ENCODE measurements at regions not wholly inside any gene's neighbourhood (a gene's known extent, or its start where the extent isn't known, plus 50 kb on each side); places are given as distances from the start of the nearest gene placed in this dataset.
A peak's percentile ranks its signal among the peaks of the same experiment; 100 is the strongest.

GRCh38 chr16:85310868-85311585 lies 198.8 kb upstream of the CIBAR2 start:
- Histone ChIP-seq H3K79me1 (ENCODE audit: insufficient read depth, low read depth, low read length, poor library complexity, severe bottlenecking) (no peaks in the 10 kb centered on the region), H4K20me1 (ENCODE audit: control insufficient read depth, insufficient read depth, insufficient read length) (peaks cover 3% of the 10 kb centered on the region), H2BK5ac (ENCODE audit: insufficient read length, low read length) (no peak overlapping the region), H4K91ac (ENCODE audit: insufficient read length, low read depth, low read length) (no peak overlapping the region), H3K18ac (ENCODE audit: insufficient read length, low read depth, low read length) (no peak overlapping the region), H3K4me1 (ENCODE audit: insufficient read depth, low read length) (peaks cover 15% of the 10 kb centered on the region; the same call in 1 of the 2 replicates), H3T11ph (ENCODE audit: low read length) (no peak overlapping the region), H3K23me2 (ENCODE audit: insufficient read length, low read depth, low read length, poor library complexity, severe bottlenecking) (peaks cover 5% of the 10 kb centered on the region), H2AFZ (ENCODE audit: low read length) (no peak overlapping the region), H3K9ac (ENCODE audit: extremely low read depth, insufficient read length, low read length) (no peak overlapping the region), H3K14ac (ENCODE audit: insufficient read depth, low read length) (no peak overlapping the region), H3K4me2 (ENCODE audit: insufficient read depth, insufficient read length, low read length) (peak overlapping the region; percentile 13), H3K56ac (ENCODE audit: insufficient read length, low read depth, low read length) (no peak overlapping the region), H2BK120ac (ENCODE audit: low read depth, low read length, poor library complexity, severe bottlenecking) (no peak overlapping the region), H2BK12ac (ENCODE audit: insufficient read length, low read depth, low read length) (no peak overlapping the region), H4K8ac (replicated peaks; ENCODE audit: insufficient read length, low read depth, low read length) (no peak overlapping the region), H3K27ac (ENCODE audit: insufficient read length, low read depth, low read length) (no peak overlapping the region), H3K23ac (ENCODE audit: insufficient read length, low read depth, low read length) (no peak overlapping the region), H4K5ac (ENCODE audit: insufficient read length, low read depth, low read length) (no peak overlapping the region), H3K79me2 (ENCODE audit: insufficient read depth, low read length) (no peaks in the 10 kb centered on the region), H3K9me3 (ENCODE audit: control insufficient read depth, low read depth, low read length) (no peaks in the 10 kb centered on the region), H2BK15ac (ENCODE audit: low read depth, low read length) (no peak overlapping the region), H3K27me3 (ENCODE audit: insufficient read depth, low read length) (no peaks in the 10 kb centered on the region), H2AK5ac (ENCODE audit: insufficient read length, low read length) (no peak overlapping the region), H2BK20ac (ENCODE audit: low read depth, low read length, poor library complexity, severe bottlenecking) (no peak overlapping the region), H3K4ac (ENCODE audit: low read depth, low read length) (no peak overlapping the region)
- Mint-ChIP-seq H3K27ac (no peak overlapping the region; a peak in 1 of 7 replicates), H3K4me1 (peaks cover 33 to 63% of the 10 kb centered on the region in 2 experiments), H3K36me3 (ENCODE audit: insufficient read depth in 1 of 3, low read depth in 3 of 3) (no peaks in the 10 kb centered on the region; a peak in 1 of 7 replicates), H3K27me3 (ENCODE audit: low read depth) (peaks cover 24% of the 10 kb centered on the region), H3K9me3 (no peaks in the 10 kb centered on the region; a peak in 1 of 5 replicates), H3K4me3 (peak overlapping the region in 1 of 2 experiments; percentile 72; a peak in 4 of 5 replicates)
- no CpG with 5 or more reads among the region's 27 CpGs for WGBS (ENCODE audit: extremely low coverage, insufficient read length, low lambda C conversion rate)
- no peak for TF ChIP-seq CTCF (conservative IDR thresholded peaks at IDR 0.05)
- no peak for DNase-seq

All from H9 (cell line).